Thymus (tissue), 11 donors: ENCODE measurements at regions not wholly inside any gene's neighbourhood (a gene's known extent, or its start where the extent isn't known, plus 50 kb on each side); places are given as distances from the start of the nearest gene placed in this dataset.
"Not testable (repeated sequence)": the region's sequence is repeated elsewhere in the genome, so short reads cannot be mapped to it uniquely, and the experiment has no call there.

ENCODE experiments used
- DNase-seq, 9 donors: peaks; one replicate each; pipeline ENCODE4 v3.0.0-alpha.2; 2013; ENCODE audit warnings: low spot score in 9 of 9, low read depth in 6 of 9, missing footprints in 1 of 9
- H3K27ac ChIP-seq, 2 donors: one replicate each; pipeline ENCODE4 v1.5.1; 2013; ENCODE audit warnings: control low read depth in 1 of 2, low read depth in 1 of 2, low read length in 1 of 2, mild to moderate bottlenecking in 1 of 2, moderate library complexity in 1 of 2
- H3K27me3 ChIP-seq, 2 donors: one replicate each; pipeline ENCODE4 v1.5.1; 2013; ENCODE audit warnings: low read length in 1 of 2; ENCODE audit not compliant: control insufficient read depth in 2 of 2, insufficient read depth in 1 of 2
- H3K36me3 ChIP-seq, 2 donors: one replicate each; pipeline ENCODE4 v1.5.1; 2013; ENCODE audit warnings: low read length in 1 of 2, mild to moderate bottlenecking in 1 of 2, moderate library complexity in 1 of 2; ENCODE audit not compliant: control insufficient read depth in 2 of 2, insufficient read depth in 2 of 2
- H3K4me1 ChIP-seq, 2 donors: one replicate each; pipeline ENCODE4 v1.5.1; 2013; ENCODE audit warnings: low read length in 2 of 2; ENCODE audit not compliant: control insufficient read depth in 2 of 2, insufficient read depth in 2 of 2
- H3K4me3 ChIP-seq, 2 donors: one replicate each; pipeline ENCODE4 v1.5.1; 2013; ENCODE audit warnings: low read length in 2 of 2, control low read depth in 1 of 2, mild to moderate bottlenecking in 1 of 2
- H3K9me3 ChIP-seq, 2 donors: one replicate each; pipeline ENCODE4 v1.5.1; 2013; ENCODE audit warnings: low read length in 1 of 2, mild to moderate bottlenecking in 1 of 2; ENCODE audit not compliant: control insufficient read depth in 2 of 2, insufficient read depth in 1 of 2
- WGBS: extraction: QIAGEN DNeasy Blood & Tissue Kit; methylation state at CpG from one replicate; pipeline ENCODE4 v1.1.7; 2013; 5-methylcytosine and 5-hydroxymethylcytosine counted together
- donor health status: healthy.

DNA sequence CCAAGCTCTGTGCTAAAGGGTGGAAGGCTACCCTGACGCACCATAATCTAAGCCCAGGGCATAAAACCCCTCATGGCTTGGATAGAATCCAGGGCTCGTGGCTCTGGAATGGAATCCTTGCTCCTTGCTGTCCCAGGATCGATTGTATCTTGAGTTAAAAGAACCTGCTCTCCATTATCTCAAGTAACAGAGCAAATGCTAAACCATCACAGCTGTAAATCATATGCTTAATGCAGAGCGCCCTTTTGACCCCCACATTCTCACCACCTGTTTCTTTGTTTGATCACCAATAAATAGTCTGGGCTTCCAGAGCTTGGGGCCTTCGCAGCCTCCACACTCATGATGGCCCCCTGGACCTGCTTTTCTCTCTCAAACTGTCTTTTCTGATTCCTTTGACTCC is 299.3 kb upstream of the MGAT4C start:
- DNase-seq, H3K4me1 ChIP-seq, H3K9me3 ChIP-seq, H3K36me3 ChIP-seq, H3K4me3 ChIP-seq, H3K27me3 ChIP-seq, H3K27ac ChIP-seq: not testable (repeated sequence)
- WGBS = 77% methylated on average over 5 of the region's 5 CpGs

DNA sequence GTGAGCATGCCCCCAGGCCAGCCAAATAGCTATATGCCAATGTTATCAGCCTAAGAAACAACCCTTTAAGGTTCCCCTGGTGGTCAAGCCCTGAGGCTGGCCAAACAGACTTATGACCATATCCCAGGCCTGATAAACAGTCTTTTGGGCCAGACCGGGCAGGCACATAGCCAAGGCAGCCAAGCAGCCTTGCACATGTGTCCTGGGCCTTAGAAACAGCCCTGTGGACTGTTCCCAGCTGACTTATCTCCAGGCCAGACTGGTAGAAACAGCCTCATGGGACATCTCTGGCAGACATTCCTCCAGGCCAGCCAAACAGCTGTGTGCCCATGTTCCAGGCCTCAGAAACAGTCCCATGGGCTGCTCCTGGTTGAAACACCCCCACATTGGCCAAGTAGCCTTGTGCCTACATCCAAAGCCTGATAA is 295.0 kb upstream of the MGAT4C start:
- WGBS = 70% methylated on average over 1 of the region's 1 CpG

DNA sequence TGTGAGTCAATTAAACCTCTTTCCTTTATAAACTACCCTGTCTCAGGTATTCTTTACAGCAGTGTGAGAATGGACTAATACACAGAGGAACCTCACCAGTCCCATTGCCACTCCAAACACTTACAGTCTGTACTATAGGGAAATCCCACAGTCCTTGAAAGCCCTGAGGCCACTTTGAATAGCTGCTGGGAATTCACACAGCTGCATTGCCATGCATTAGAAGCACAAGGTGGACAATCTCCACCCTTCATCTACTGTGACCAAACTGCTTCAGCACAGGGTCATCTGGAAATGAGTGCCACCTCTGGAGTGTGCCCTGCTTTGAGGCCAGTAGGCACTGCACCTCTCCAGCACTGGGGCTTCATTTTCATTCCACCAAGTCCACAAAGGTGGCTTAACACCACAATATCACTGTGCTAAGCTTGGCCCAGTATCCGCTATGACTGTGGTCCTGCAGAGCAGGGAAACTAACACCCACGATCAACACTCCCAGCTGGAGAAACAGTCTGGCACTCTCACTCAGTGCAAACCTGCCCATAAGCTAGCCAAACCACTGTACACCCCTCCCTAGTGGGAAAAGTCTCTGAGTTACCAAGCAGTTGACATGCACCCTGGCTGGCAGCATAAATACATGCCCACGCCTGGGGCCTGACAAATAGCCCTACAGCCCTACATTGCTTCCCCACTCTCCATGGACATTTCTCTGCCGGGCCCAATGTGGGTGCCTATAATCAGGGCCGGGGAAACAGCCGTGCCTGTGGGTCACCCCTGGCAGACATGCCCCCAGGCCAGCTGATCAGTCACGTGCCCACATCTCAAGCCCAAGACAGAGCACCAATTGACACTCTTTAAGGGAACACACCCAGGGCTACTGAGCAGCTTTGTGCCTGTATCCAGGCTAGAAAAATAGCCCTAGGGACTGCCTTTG is 294.3 kb upstream of the MGAT4C start:
- no peaks in the 10 kb centered on the region for H3K36me3 ChIP-seq
- no peaks in the 10 kb centered on the region for H3K9me3 ChIP-seq
- H3K4me1 ChIP-seq = no peaks in the 10 kb centered on the region
- H3K4me3 ChIP-seq = no peak overlapping the region
- 91% methylated on average over 7 of the region's 7 CpGs for WGBS
- no peak overlapping the region for H3K27ac ChIP-seq
- no peak for DNase-seq
- H3K27me3 ChIP-seq = no peaks in the 10 kb centered on the region

More for the DNA sequence above, 295.0 kb upstream of the MGAT4C start:
- Histone ChIP-seq H3K27ac (no peak overlapping the region), H3K4me1 (no peaks in the 10 kb centered on the region), H3K9me3 (no peaks in the 10 kb centered on the region), H3K36me3 (no peaks in the 10 kb centered on the region), H3K4me3 (no peak overlapping the region), H3K27me3 (no peaks in the 10 kb centered on the region)
- no peak for DNase-seq

DNA sequence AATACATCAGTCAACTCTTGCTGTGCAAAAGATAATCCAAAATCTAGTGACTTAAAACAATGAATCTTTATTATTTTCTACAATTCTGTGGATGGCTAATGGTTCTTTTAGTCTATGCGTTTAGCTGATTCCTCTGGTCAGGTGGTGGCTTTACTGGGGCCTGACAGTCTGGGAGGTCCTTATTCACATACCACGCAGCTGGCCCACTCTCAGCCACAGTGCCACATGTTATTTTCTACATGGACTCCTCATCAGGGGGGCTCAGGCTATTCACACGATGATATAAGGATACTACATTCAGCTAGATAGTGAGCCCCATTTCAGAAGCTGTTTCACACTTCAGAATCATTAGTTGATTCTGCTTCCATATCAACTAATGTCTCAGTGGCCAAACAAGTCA is 287.5 kb upstream of the MGAT4C start:
- Histone ChIP-seq H3K4me3 (no peak overlapping the region), H3K27ac (no peak overlapping the region)
- DNase-seq = no peak

DNA sequence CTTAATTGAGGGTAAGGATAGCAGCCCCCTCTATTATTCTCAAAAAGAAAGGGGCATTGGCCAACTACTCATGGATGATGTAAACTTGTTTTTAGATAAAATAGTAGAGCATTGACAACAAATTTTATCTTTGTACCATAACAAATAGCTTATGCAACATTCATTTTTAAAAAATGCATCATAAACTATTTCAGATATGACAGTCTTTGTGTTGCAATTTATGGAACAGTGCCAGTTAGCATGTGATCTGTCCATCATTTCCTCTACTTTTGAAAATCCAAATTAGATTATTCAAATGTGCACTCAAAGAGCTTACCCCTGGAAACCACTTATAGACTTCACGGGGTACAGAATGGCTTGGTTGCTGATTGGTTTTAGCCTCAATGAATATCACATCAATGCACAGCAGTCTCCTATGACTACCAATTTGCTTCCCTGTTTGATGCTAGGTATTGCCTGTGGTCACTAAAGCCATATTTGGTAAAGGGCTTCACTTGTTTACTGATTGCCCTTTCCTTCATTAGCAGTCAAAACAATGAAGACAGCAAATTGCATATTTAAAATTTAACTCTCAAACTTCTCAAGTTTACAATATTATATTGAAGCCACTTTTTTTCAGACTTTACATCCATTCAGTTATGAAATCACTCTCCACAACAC is 274.9 kb upstream of the MGAT4C start:
- Histone ChIP-seq H3K4me3 (no peak overlapping the region), H3K9me3 (peaks cover 0 to 7% of the 10 kb centered on the region in 2 donors), H3K27me3 (no peaks in the 10 kb centered on the region), H3K4me1 (no peaks in the 10 kb centered on the region), H3K36me3 (no peaks in the 10 kb centered on the region), H3K27ac (no peak overlapping the region)
- DNase-seq = no peak
- WGBS = 80% methylated on average over 1 of the region's 1 CpG

More for the DNA sequence above, 287.5 kb upstream of the MGAT4C start:
- 52% methylated on average over 3 of the region's 3 CpGs for whole genome bisulfite sequencing
- H3K4me1 ChIP-seq = no peaks in the 10 kb centered on the region
- H3K36me3 ChIP-seq = no peaks in the 10 kb centered on the region
- no peaks in the 10 kb centered on the region for H3K9me3 ChIP-seq
- no peaks in the 10 kb centered on the region for H3K27me3 ChIP-seq

DNA sequence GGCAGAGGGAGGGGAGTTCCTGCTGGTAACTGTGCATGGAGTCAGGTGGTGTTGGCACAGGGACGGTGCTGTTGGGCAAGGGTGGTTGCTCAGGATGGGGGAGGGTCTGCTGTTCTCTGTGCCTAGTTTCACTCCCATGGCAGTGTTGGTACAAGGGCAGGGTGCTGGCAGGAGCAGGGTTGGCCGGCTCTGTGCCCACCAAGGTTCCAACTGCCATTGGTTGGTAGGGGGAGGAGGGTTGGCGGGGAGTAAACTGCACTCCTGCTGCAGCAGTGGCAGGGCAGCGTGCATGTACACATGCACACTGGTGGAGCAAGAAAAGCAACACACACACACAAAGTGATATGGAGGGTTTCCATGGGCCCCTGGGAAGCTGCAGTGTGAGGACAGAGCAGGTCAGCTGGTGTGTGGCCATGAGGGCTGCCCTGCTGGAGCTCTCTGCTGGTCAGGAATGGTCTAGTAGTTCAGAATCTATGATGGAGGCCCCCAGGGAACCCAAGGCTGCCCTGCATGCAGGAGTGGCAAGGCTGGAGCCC is 269.9 kb upstream of the MGAT4C start:
- 95% methylated on average over 4 of the region's 4 CpGs for WGBS
- no peaks in the 10 kb centered on the region for H3K4me1 ChIP-seq

DNA sequence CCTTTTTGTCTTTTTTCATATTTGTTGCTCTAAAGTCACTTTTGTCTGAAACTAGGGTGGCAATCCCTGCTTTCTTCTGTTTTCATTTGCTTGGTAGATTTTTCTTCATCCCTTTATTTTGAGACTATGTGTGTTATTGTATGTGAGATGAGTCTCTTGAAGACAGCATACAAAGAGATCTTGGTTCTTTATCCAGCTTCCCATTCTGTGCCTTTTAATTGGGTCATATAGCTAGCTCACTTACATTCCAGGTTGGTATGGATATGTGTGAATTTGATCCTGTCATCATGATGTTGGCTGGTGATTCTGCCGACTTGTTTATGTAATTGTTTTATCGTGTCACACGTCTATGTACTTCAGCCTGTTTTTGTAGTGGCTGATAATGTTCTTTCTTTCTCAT is 267.7 kb upstream of the MGAT4C start:
- 98% methylated on average over 3 of the region's 3 CpGs for WGBS
- Histone ChIP-seq H3K4me1 (no peaks in the 10 kb centered on the region), H3K36me3 (no peaks in the 10 kb centered on the region), H3K27me3 (no peaks in the 10 kb centered on the region), H3K27ac (no peak overlapping the region), H3K9me3 (peaks cover 1 to 13% of the 10 kb centered on the region in 2 donors), H3K4me3 (no peak overlapping the region)
- DNase-seq = no peak

More for the DNA sequence above, 269.9 kb upstream of the MGAT4C start:
- Histone ChIP-seq H3K36me3 (no peaks in the 10 kb centered on the region), H3K27me3 (no peaks in the 10 kb centered on the region), H3K4me3 (no peak overlapping the region), H3K9me3 (peaks cover 1 to 13% of the 10 kb centered on the region in 2 donors), H3K27ac (no peak overlapping the region)
- no peak for DNase-seq

DNA sequence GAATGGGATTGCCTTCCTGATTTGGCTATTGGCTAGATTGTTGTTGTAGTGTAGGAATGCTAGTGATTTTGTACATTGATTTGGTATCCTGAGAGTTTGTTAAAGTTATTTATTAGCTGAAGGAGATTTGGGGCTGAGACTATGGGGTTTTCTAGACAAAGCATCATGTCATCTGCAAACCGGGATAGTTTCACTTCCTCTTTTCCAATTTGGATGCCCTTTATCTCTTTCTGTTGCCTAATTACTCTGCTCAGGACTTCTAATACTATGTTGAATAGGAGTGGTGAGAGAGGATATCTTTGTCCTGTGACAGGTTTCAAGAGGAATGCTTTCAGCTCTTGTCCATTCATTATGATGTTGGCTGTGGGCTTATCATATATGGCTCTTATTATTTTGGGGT is 265.7 kb upstream of the MGAT4C start:
- 88% methylated on average over 1 of the region's 1 CpG for WGBS
- H3K4me3 ChIP-seq = no peak overlapping the region
- H3K27ac ChIP-seq = no peak overlapping the region
- no peaks in the 10 kb centered on the region for H3K36me3 ChIP-seq
- no peak for DNase-seq
- peaks cover 1 to 13% of the 10 kb centered on the region in 2 donors for H3K9me3 ChIP-seq
- no peaks in the 10 kb centered on the region for H3K27me3 ChIP-seq
- H3K4me1 ChIP-seq = no peaks in the 10 kb centered on the region

DNA sequence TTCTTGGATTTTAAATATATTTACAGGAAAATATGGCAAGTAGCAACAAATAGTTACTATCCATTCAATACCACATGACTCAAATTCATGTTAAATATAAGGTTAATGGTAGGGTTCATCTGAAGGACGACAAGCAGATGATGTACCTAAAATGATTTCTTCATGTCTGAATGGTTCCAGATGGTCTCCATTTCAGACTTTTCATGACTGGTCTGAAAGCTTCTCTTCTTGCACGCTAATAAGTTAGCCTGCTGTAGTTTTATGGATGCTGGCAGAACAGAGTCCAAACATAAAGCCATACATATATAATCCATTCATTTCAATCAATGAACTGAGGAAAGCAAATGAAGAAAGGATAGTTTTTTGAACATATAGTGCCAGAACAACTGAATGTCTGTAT is 257.0 kb upstream of the MGAT4C start:
- WGBS = 90% methylated on average over 2 of the region's 2 CpGs
- Histone ChIP-seq H3K4me3 (no peak overlapping the region), H3K4me1 (no peaks in the 10 kb centered on the region), H3K9me3 (peaks cover 0 to 2% of the 10 kb centered on the region in 2 donors), H3K36me3 (no peaks in the 10 kb centered on the region), H3K27ac (no peak overlapping the region), H3K27me3 (no peaks in the 10 kb centered on the region)
- no peak for DNase-seq
